Fibroblast of lung (primary cell): ENCODE measurements at regions not wholly inside any gene's neighbourhood (a gene's known extent, or its start where the extent isn't known, plus 50 kb on each side); places are given as distances from the start of the nearest gene placed in this dataset.
A peak's percentile ranks its signal among the peaks of the same experiment; 100 is the strongest.

Experiments used
- DNase-seq, 2 donors: peaks; one replicate each; pipeline versions ENCODE4 v3.0.0 to v3.0.0-alpha.2; 2010; ENCODE audit warnings: low read depth in 2 of 2
- H2AFZ ChIP-seq: 2 replicates; pipeline ENCODE4 v1.5.1; 2012; ENCODE audit warnings: low read length, control low read depth, inconsistent platforms
- H3K27ac ChIP-seq: 2 replicates; pipeline ENCODE4 v1.5.1; 2011; ENCODE audit warnings: low read length, control low read depth; ENCODE audit not compliant: insufficient read depth
- H3K27me3 ChIP-seq: 2 replicates; pipeline ENCODE4 v1.5.1; 2011; ENCODE audit warnings: mild to moderate bottlenecking, low read length; ENCODE audit not compliant: control insufficient read depth, insufficient read depth
- H3K36me3 ChIP-seq: 2 replicates; pipeline ENCODE4 v1.5.1; 2011; ENCODE audit warnings: low read length; ENCODE audit not compliant: control insufficient read depth, insufficient read depth
- H3K4me1 ChIP-seq: 2 replicates; pipeline ENCODE4 v1.5.1; 2011; ENCODE audit warnings: low read length; ENCODE audit not compliant: control insufficient read depth, insufficient read depth; ENCODE audit errors: extremely low read depth
- H3K4me2 ChIP-seq: 2 replicates; pipeline ENCODE4 v1.5.1; 2011; ENCODE audit warnings: low read length, control low read depth; ENCODE audit not compliant: insufficient read depth; ENCODE audit errors: extremely low read depth
- H3K4me3 ChIP-seq, 4 experiments: fragments of 200-600 bp in 1 of 4; sonication (generic) in 1 of 4; replicated peaks in 1 of 4; 2 replicates each; pipeline ENCODE4 v1.5.1; 2011 to 2016; ENCODE audit warnings: low read length in 4 of 4, low read depth in 3 of 4, mild to moderate bottlenecking in 3 of 4, control low read depth in 2 of 4, inconsistent platforms in 1 of 4, mixed read lengths in 1 of 4; ENCODE audit not compliant: insufficient read depth in 1 of 4; ENCODE audit errors: control extremely low read depth in 1 of 4
- H3K79me2 ChIP-seq: 2 replicates; pipeline ENCODE4 v1.5.1; 2012; ENCODE audit warnings: mild to moderate bottlenecking, low read length, inconsistent platforms; ENCODE audit not compliant: control insufficient read depth, insufficient read depth
- H3K9ac ChIP-seq: 2 replicates; pipeline ENCODE4 v1.5.1; 2011; ENCODE audit warnings: mild to moderate bottlenecking, low read length, control low read depth; ENCODE audit not compliant: insufficient read depth
- H3K9me3 ChIP-seq: 2 replicates; pipeline ENCODE4 v1.5.1; 2012; ENCODE audit warnings: low read depth, low read length; ENCODE audit not compliant: control insufficient read depth, insufficient read depth
- H4K20me1 ChIP-seq: 2 replicates; pipeline ENCODE4 v1.5.1; 2011; ENCODE audit warnings: low read length; ENCODE audit not compliant: control insufficient read depth, insufficient read depth; ENCODE audit errors: extremely low read depth
- EZH2 ChIP-seq: IDR thresholded peaks from 2 replicates; pipeline ENCODE4 v1.5.1; 2012; ENCODE audit warnings: low read length, control low read depth, mild to moderate bottlenecking; ENCODE audit errors: missing control alignments
- TF ChIP-seq, protein P1 (sequence below), 2 donors: IDR thresholded peaks in 1 of 2; conservative IDR thresholded peaks in 1 of 2; 1 replicate in 1 of 2; 2 replicates in 1 of 2; pipeline ENCODE4 v1.5.1; 2011 to 2012; ENCODE audit warnings: low read length in 2 of 2, control low read depth in 1 of 2, inconsistent platforms in 1 of 2, low read depth in 1 of 2, mild to moderate bottlenecking in 1 of 2

DNA sequence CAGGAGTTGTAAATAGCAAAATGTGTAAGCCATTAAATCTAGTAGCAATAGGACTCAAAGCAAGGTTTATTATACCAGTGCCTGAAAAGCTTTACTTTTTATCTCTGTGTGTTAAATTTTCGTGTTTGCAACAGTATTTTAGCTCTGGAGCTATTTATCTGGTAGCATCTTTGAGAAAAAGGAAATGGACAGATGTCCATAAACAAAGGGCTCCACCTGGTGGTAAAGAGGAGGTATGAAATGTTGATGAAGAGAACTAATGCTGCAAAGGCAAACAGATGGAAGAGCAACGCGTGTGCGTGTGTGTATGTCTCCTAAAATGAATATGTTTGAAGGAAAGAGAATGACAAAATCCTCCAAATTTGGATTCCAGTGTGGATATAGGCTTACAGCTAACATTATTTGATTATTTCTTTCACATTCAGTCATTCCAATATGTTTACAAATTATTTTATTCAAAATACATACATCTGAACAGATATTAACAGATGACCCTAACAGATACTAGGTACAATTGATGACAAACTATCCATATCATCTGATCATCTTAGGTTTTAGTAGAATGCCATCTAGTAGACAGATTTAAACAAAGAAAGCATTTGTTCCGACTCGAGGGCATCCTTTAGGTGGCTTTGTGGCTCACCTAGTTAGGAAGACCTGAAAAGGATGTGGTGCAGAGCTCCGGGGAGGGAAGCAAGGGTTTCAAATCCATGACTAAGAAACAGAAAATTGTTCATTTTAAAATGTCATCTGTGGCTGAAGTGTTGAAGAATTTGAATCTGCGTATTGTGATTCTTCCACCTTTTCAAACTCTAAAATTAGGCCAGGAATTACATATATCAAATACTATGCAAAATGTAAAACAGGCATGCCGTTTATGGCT lies 383.3 kb downstream of the MTX2 start:
- no peaks in the 10 kb centered on the region for H3K79me2 ChIP-seq
- H3K4me1 ChIP-seq, result no peaks in the 10 kb centered on the region
- H3K27me3 ChIP-seq, result no peaks in the 10 kb centered on the region
- no peak overlapping the region for H3K9ac ChIP-seq
- no peak overlapping the region for H3K4me2 ChIP-seq
- DNase-seq, result peak; percentile 47 to 58
- H3K27ac ChIP-seq, result no peak overlapping the region
- H2AFZ ChIP-seq, result no peak overlapping the region
- no peaks in the 10 kb centered on the region for H3K9me3 ChIP-seq
- no peaks in the 10 kb centered on the region for H3K36me3 ChIP-seq
- no peaks in the 10 kb centered on the region for H4K20me1 ChIP-seq
- TF ChIP-seq, protein P1, sequence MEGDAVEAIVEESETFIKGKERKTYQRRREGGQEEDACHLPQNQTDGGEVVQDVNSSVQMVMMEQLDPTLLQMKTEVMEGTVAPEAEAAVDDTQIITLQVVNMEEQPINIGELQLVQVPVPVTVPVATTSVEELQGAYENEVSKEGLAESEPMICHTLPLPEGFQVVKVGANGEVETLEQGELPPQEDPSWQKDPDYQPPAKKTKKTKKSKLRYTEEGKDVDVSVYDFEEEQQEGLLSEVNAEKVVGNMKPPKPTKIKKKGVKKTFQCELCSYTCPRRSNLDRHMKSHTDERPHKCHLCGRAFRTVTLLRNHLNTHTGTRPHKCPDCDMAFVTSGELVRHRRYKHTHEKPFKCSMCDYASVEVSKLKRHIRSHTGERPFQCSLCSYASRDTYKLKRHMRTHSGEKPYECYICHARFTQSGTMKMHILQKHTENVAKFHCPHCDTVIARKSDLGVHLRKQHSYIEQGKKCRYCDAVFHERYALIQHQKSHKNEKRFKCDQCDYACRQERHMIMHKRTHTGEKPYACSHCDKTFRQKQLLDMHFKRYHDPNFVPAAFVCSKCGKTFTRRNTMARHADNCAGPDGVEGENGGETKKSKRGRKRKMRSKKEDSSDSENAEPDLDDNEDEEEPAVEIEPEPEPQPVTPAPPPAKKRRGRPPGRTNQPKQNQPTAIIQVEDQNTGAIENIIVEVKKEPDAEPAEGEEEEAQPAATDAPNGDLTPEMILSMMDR (conservative IDR thresholded peaks at IDR 0.05 in 1 of 2, IDR thresholded peaks at IDR 0.05 in 1 of 2; ENCODE audit: low read depth in 1 of 2, low read length in 2 of 2), result peak; percentile 77 to 81
- TF ChIP-seq EZH2, result no peak
- no peak overlapping the region for H3K4me3 ChIP-seq

DNA sequence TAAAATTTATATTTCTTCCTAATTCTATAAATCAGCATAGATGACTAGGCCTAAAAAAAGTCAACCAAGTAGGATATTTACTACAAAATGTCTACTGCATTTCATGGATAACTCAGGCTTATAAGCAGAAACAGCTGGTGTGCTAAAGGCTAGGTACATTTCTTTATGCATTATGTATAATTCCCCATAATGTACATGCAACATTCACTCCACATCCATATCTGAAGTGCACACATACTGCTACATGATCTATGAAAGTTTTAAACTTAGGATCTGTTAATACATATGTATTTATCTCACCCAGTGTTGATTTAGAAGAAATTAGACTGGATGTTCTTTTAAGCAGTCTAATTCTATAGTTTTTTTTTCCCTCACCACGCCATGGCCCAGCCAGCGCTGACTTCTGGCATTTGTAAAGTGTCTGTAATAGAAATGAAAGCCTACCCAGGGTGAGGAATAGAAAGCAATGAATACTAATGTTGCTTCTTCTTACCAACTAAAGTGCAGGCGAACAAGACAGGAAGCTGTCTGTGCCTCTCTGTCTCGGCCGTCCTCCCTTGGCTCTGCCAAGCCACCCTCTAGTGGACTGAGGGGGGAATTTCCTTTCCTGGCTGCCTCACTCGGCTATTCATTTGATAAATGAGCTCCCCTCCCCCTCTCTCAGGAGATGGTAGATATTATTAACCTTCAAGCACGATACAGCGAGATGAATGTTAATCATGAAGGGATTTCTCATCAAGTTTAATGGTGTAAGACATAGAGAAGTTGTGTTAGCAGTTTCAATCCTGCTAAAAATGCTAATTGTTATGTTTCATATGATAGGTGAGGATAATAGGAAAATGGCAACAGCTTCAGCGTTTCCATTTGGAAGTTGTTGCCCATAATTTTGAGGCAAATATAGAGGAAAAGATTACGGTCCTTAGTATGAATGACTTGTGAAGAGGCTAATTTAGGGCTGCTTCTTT lies 384.5 kb downstream of the MTX2 start:
- no peak overlapping the region for H3K9ac ChIP-seq
- no peaks in the 10 kb centered on the region for H3K4me1 ChIP-seq
- H3K27ac ChIP-seq, result no peak overlapping the region
- no peaks in the 10 kb centered on the region for H3K27me3 ChIP-seq
- no peak overlapping the region for H3K4me2 ChIP-seq
- TF ChIP-seq, protein P1 (conservative IDR thresholded peaks at IDR 0.05 in 1 of 2, IDR thresholded peaks at IDR 0.05 in 1 of 2; ENCODE audit: low read depth in 1 of 2, low read length in 2 of 2), result peak; percentile 72 to 80
- TF ChIP-seq EZH2, result no peak
- H3K36me3 ChIP-seq, result no peaks in the 10 kb centered on the region
- no peaks in the 10 kb centered on the region for H3K9me3 ChIP-seq
- peak; percentile 56 to 66 for DNase-seq
- H3K4me3 ChIP-seq, result no peak overlapping the region
- H4K20me1 ChIP-seq, result no peaks in the 10 kb centered on the region
- H3K79me2 ChIP-seq, result no peaks in the 10 kb centered on the region
- H2AFZ ChIP-seq, result no peak overlapping the region
